Keratinocyte (primary cell): ENCODE measurements at regions not wholly inside any gene's neighbourhood (a gene's known extent, or its start where the extent isn't known, plus 50 kb on each side); places are given as distances from the start of the nearest gene placed in this dataset.

Experiments
- DNase-seq: peaks from one replicate; pipeline ENCODE4 v3.0.0-alpha.2; 2011; ENCODE audit warnings: low read depth, missing footprints, low spot score
- FAIRE-seq: peaks from 2 replicates; lab custom pipeline; 2011; peaks lifted over from hg19 to GRCh38; lab: Jason Lieb, UNC
- H2AFZ ChIP-seq: 2 replicates; pipeline ENCODE4 v1.6.0; 2012; ENCODE audit warnings: low read length, control low read depth, inconsistent platforms; ENCODE audit not compliant: control insufficient read depth
- H3K27ac ChIP-seq: 2 replicates; pipeline ENCODE4 v1.5.1; 2011; ENCODE audit warnings: low read length; ENCODE audit not compliant: control insufficient read depth, insufficient read depth
- H3K27me3 ChIP-seq: 3 replicates; pipeline ENCODE4 v1.6.0; 2011; ENCODE audit warnings: low read length; ENCODE audit not compliant: control insufficient read depth, insufficient read depth; ENCODE audit errors: extremely low read depth
- H3K36me3 ChIP-seq, 2 experiments: 2 replicates in 1 of 2; 3 replicates in 1 of 2; pipeline ENCODE4 v1.5.1; 2011; ENCODE audit warnings: low read length in 2 of 2, mild to moderate bottlenecking in 1 of 2; ENCODE audit not compliant: control insufficient read depth in 2 of 2, insufficient read depth in 2 of 2; ENCODE audit errors: extremely low read depth in 1 of 2
- H3K4me1 ChIP-seq: 3 replicates; pipeline ENCODE4 v1.5.1; 2011; ENCODE audit warnings: low read length; ENCODE audit not compliant: control insufficient read depth, insufficient read depth; ENCODE audit errors: extremely low read depth
- H3K4me2 ChIP-seq: 3 replicates; pipeline ENCODE4 v1.6.0; 2011; ENCODE audit warnings: low read depth, low read length; ENCODE audit not compliant: control insufficient read depth, insufficient read depth; ENCODE audit errors: extremely low read depth
- H3K4me3 ChIP-seq, 3 experiments: fragments of 200-600 bp in 1 of 3; sonication (generic) in 1 of 3; 2 replicates in 2 of 3; 3 replicates in 1 of 3; pipeline ENCODE4 v1.5.1; 2011 to 2016; ENCODE audit warnings: low read length in 3 of 3, mild to moderate bottlenecking in 3 of 3, control low read depth in 2 of 3, inconsistent platforms in 1 of 3, low read depth in 1 of 3, mixed read lengths in 1 of 3, mixed run types in 1 of 3, moderate library complexity in 1 of 3; ENCODE audit not compliant: control insufficient read depth in 2 of 3, insufficient read depth in 2 of 3; ENCODE audit errors: extremely low read depth in 1 of 3
- H3K79me2 ChIP-seq: 2 replicates; pipeline ENCODE4 v1.6.0; 2012; ENCODE audit warnings: low read length; ENCODE audit not compliant: control insufficient read depth, insufficient read depth
- H3K9ac ChIP-seq: 3 replicates; pipeline ENCODE4 v1.6.0; 2011; ENCODE audit warnings: low read length; ENCODE audit not compliant: control insufficient read depth, insufficient read depth; ENCODE audit errors: extremely low read depth
- H3K9me1 ChIP-seq: 3 replicates; pipeline ENCODE4 v1.6.0; 2011; ENCODE audit warnings: low read length; ENCODE audit not compliant: control insufficient read depth, insufficient read depth; ENCODE audit errors: extremely low read depth
- H3K9me3 ChIP-seq: 2 replicates; pipeline ENCODE4 v1.5.1; 2012; ENCODE audit warnings: low read depth, low read length; ENCODE audit not compliant: control insufficient read depth
- H4K20me1 ChIP-seq: 3 replicates; pipeline ENCODE4 v1.6.0; 2011; ENCODE audit warnings: low read length; ENCODE audit not compliant: control insufficient read depth, insufficient read depth; ENCODE audit errors: extremely low read depth
- EZH2 ChIP-seq: IDR thresholded peaks from one replicate; pipeline ENCODE4 v1.6.1; 2012; ENCODE audit warnings: inconsistent platforms, mild to moderate bottlenecking, low read length, moderate library complexity
- dilution Hi-C: fragments of 300-500 bp; cut with MboI; formaldehyde crosslinking; loops from one replicate; pipeline ENCODE4 v1.7.0; 2020; ENCODE audit warnings: low sequenced_read_pairs; ENCODE audit not compliant: extremely low pct_ligation_motif_present
- TF ChIP-seq, protein P1 (sequence below), 3 experiments: IDR thresholded peaks in 1 of 3; conservative IDR thresholded peaks in 1 of 3; optimal IDR thresholded peaks in 1 of 3; 2 replicates in 2 of 3; 3 replicates in 1 of 3; pipeline versions ENCODE3 to v1.5.1; 2011; ENCODE audit warnings: low read length in 3 of 3, mild to moderate bottlenecking in 3 of 3, moderate library complexity in 2 of 3, control low read depth in 1 of 3, inconsistent platforms in 1 of 3; ENCODE audit not compliant: insufficient read depth in 2 of 3; ENCODE audit errors: extremely low read depth in 1 of 3

- H3K9me3 ChIP-seq, result no peaks in the 10 kb centered on the region
- dilution Hi-C loops, result no loop called here
- no peak overlapping the region for H3K9ac ChIP-seq
- no peak overlapping the region for H3K27ac ChIP-seq
- no peaks in the 10 kb centered on the region for H3K27me3 ChIP-seq
- H3K4me1 ChIP-seq, result peaks cover 4% of the 10 kb centered on the region
- H4K20me1 ChIP-seq, result no peaks in the 10 kb centered on the region
- no peak for FAIRE-seq
- H3K9me1 ChIP-seq, result no peaks in the 10 kb centered on the region
- no peak overlapping the region for H3K4me2 ChIP-seq
- TF ChIP-seq, protein P1, sequence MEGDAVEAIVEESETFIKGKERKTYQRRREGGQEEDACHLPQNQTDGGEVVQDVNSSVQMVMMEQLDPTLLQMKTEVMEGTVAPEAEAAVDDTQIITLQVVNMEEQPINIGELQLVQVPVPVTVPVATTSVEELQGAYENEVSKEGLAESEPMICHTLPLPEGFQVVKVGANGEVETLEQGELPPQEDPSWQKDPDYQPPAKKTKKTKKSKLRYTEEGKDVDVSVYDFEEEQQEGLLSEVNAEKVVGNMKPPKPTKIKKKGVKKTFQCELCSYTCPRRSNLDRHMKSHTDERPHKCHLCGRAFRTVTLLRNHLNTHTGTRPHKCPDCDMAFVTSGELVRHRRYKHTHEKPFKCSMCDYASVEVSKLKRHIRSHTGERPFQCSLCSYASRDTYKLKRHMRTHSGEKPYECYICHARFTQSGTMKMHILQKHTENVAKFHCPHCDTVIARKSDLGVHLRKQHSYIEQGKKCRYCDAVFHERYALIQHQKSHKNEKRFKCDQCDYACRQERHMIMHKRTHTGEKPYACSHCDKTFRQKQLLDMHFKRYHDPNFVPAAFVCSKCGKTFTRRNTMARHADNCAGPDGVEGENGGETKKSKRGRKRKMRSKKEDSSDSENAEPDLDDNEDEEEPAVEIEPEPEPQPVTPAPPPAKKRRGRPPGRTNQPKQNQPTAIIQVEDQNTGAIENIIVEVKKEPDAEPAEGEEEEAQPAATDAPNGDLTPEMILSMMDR (optimal IDR thresholded peaks at IDR 0.05 in 1 of 3, IDR thresholded peaks at IDR 0.05 in 1 of 3, conservative IDR thresholded peaks at IDR 0.05 in 1 of 3; ENCODE audit: extremely low read depth in 1 of 3, insufficient read depth in 2 of 3, low read length in 3 of 3), result no peak
- no peak for TF ChIP-seq EZH2
- DNase-seq, result no peak
- no peaks in the 10 kb centered on the region for H3K36me3 ChIP-seq
- no peaks in the 10 kb centered on the region for H3K79me2 ChIP-seq
- no peak overlapping the region for H2AFZ ChIP-seq
- H3K4me3 ChIP-seq, result no peak overlapping the region
Observed at GRCh38 chr21:15191342-15191741, 126.5 kb upstream of the NRIP1 start.

GRCh38 chr21:15192243-15192642, 127.4 kb upstream of the NRIP1 start:
- no peak overlapping the region for H3K27ac ChIP-seq
- FAIRE-seq (no peak), DNase-seq (peak; percentile 30)
- H3K79me2 ChIP-seq, result no peaks in the 10 kb centered on the region
- dilution Hi-C loops, result no loop called here
- no peaks in the 10 kb centered on the region for H4K20me1 ChIP-seq
- H2AFZ ChIP-seq, result no peak overlapping the region
- no peak overlapping the region for H3K4me2 ChIP-seq
- H3K9me1 ChIP-seq, result no peaks in the 10 kb centered on the region
- no peaks in the 10 kb centered on the region for H3K36me3 ChIP-seq
- H3K27me3 ChIP-seq, result no peaks in the 10 kb centered on the region
- H3K9ac ChIP-seq, result no peak overlapping the region
- no peak for TF ChIP-seq EZH2
- TF ChIP-seq, protein P1 (optimal IDR thresholded peaks at IDR 0.05 in 1 of 3, IDR thresholded peaks at IDR 0.05 in 1 of 3, conservative IDR thresholded peaks at IDR 0.05 in 1 of 3; ENCODE audit: extremely low read depth in 1 of 3, insufficient read depth in 2 of 3, low read length in 3 of 3), result no peak
- H3K4me1 ChIP-seq, result peaks cover 4% of the 10 kb centered on the region
- no peaks in the 10 kb centered on the region for H3K9me3 ChIP-seq
- no peak overlapping the region for H3K4me3 ChIP-seq
